DOHH2 (cell line): ENCODE measurements at regions not wholly inside any gene's neighbourhood (a gene's known extent, or its start where the extent isn't known, plus 50 kb on each side); places are given as distances from the start of the nearest gene placed in this dataset.

Experiments used
- H3F3A ChIP-seq: fragments of 200-600 bp; sonication (generic), shearing (Covaris generic); 2 replicates; pipeline ENCODE4 v1.6.0; 2016; ENCODE audit warnings: antibody characterized with exemption, mild to moderate bottlenecking; ENCODE audit not compliant: control insufficient read depth, insufficient read depth
- H3K27ac ChIP-seq: fragments of 200-600 bp; sonication (generic); 2 replicates; pipeline ENCODE4 v1.5.1; 2014; ENCODE audit warnings: low read depth, mild to moderate bottlenecking, low read length, moderate library complexity
- H3K27me3 ChIP-seq: fragments of 200-600 bp; sonication (generic); 2 replicates; pipeline ENCODE4 v1.6.1; 2014; ENCODE audit warnings: mild to moderate bottlenecking, low read length, mixed read lengths; ENCODE audit not compliant: control insufficient read depth
- H3K36me3 ChIP-seq: fragments of 200-600 bp; sonication (generic); 2 replicates; pipeline ENCODE4 v1.6.1; 2014; ENCODE audit warnings: mild to moderate bottlenecking, low read length, moderate library complexity, mixed read lengths; ENCODE audit not compliant: control insufficient read depth
- H3K4me1 ChIP-seq: fragments of 200-600 bp; sonication (generic); 2 replicates; pipeline ENCODE4 v1.6.1; 2014; ENCODE audit warnings: mild to moderate bottlenecking, low read length, mixed read lengths; ENCODE audit not compliant: control insufficient read depth
- H3K4me2 ChIP-seq: fragments of 200-600 bp; sonication (generic); 2 replicates; pipeline ENCODE4 v1.6.0; 2014; ENCODE audit warnings: mild to moderate bottlenecking, low read length, moderate library complexity
- H3K4me3 ChIP-seq: fragments of 200-600 bp; sonication (generic); 2 replicates; pipeline ENCODE4 v1.5.1; 2014; ENCODE audit warnings: mild to moderate bottlenecking, low read length, mixed read lengths
- H3K79me2 ChIP-seq: fragments of 200-600 bp; sonication (generic); 2 replicates; pipeline ENCODE4 v1.6.1; 2014; ENCODE audit warnings: mild to moderate bottlenecking, low read length, mixed read lengths; ENCODE audit not compliant: control insufficient read depth
- H3K9me2 ChIP-seq: fragments of 200-600 bp; sonication (generic); replicated peaks from 2 replicates; pipeline ENCODE4 v1.6.1; 2014; ENCODE audit warnings: mild to moderate bottlenecking, low read length, mixed read lengths; ENCODE audit not compliant: control insufficient read depth
- H3K9me3 ChIP-seq: fragments of 200-600 bp; sonication (generic); 2 replicates; pipeline ENCODE4 v1.6.1; 2014; ENCODE audit warnings: antibody characterized with exemption, low read length, mixed read lengths; ENCODE audit not compliant: control insufficient read depth, insufficient read depth
- H4K20me1 ChIP-seq: fragments of 200-600 bp; sonication (generic); 2 replicates; pipeline ENCODE4 v1.6.0; 2014; ENCODE audit warnings: low read depth, mild to moderate bottlenecking, antibody characterized with exemption, low read length, moderate library complexity; ENCODE audit not compliant: control insufficient read depth, insufficient read depth
- CTCF ChIP-seq: fragments of 200-600 bp; sonication (generic); IDR thresholded peaks from one replicate; pipeline ENCODE4 v1.5.1; 2014; ENCODE audit warnings: antibody characterized with exemption, mild to moderate bottlenecking, low read depth, low read length; ENCODE audit not compliant: poor library complexity, severe bottlenecking
- EZH2phosphoT487 ChIP-seq: fragments of 200-600 bp; sonication (generic); IDR thresholded peaks from 2 replicates; pipeline ENCODE4 v1.6.1; 2017; ENCODE audit warnings: borderline replicate concordance, mild to moderate bottlenecking, antibody characterized with exemption, low read length, moderate library complexity, mixed read lengths

- no peaks in the 10 kb centered on the region for H3K27me3 ChIP-seq
- TF ChIP-seq CTCF (no peak), EZH2phosphoT487 (no peak)
- H3K4me3 ChIP-seq, result no peak overlapping the region
- H3K79me2 ChIP-seq, result no peaks in the 10 kb centered on the region
- H3K36me3 ChIP-seq, result no peaks in the 10 kb centered on the region
- peaks cover 4% of the 10 kb centered on the region; the same call in 1 of the 2 replicates for H3F3A ChIP-seq
- H3K9me2 ChIP-seq, result no peaks in the 10 kb centered on the region
- no peaks in the 10 kb centered on the region for H3K9me3 ChIP-seq
- H4K20me1 ChIP-seq, result no peaks in the 10 kb centered on the region
- no peak overlapping the region for H3K4me2 ChIP-seq
- no peak overlapping the region for H3K27ac ChIP-seq
- H3K4me1 ChIP-seq, result peaks cover 25% of the 10 kb centered on the region
These were observed 65.2 kb upstream of the TMPRSS15 start for GRCh38 chr21:18468790-18469189.

GRCh38 chr21:18476639-18477038 lies 73.1 kb upstream of the TMPRSS15 start:
- Histone ChIP-seq H3K79me2 (no peaks in the 10 kb centered on the region), H3K9me2 (no peaks in the 10 kb centered on the region), H3F3A (no peaks in the 10 kb centered on the region), H3K27me3 (no peaks in the 10 kb centered on the region), H3K4me2 (no peak overlapping the region), H3K36me3 (no peaks in the 10 kb centered on the region), H4K20me1 (no peaks in the 10 kb centered on the region), H3K4me3 (no peak overlapping the region), H3K4me1 (no peaks in the 10 kb centered on the region), H3K9me3 (no peaks in the 10 kb centered on the region; the same call in 1 of the 2 replicates), H3K27ac (no peak overlapping the region)
- TF ChIP-seq EZH2phosphoT487 (no peak), CTCF (no peak)

- no peaks in the 10 kb centered on the region for H3K9me2 ChIP-seq
- no peaks in the 10 kb centered on the region; the same call in 1 of the 2 replicates for H3K9me3 ChIP-seq
- H3K36me3 ChIP-seq, result no peaks in the 10 kb centered on the region
- no peaks in the 10 kb centered on the region for H3K27me3 ChIP-seq
- H4K20me1 ChIP-seq, result no peaks in the 10 kb centered on the region
- H3K4me2 ChIP-seq, result no peak overlapping the region
- no peak overlapping the region for H3K4me3 ChIP-seq
- H3K27ac ChIP-seq, result no peak overlapping the region
- H3K79me2 ChIP-seq, result no peaks in the 10 kb centered on the region
- TF ChIP-seq EZH2phosphoT487, result no peak
- H3K4me1 ChIP-seq, result no peaks in the 10 kb centered on the region
- no peaks in the 10 kb centered on the region for H3F3A ChIP-seq
These were observed 73.5 kb upstream of the TMPRSS15 start for GRCh38 chr21:18477043-18477442.

- H3F3A ChIP-seq, result no peaks in the 10 kb centered on the region
- H3K9me3 ChIP-seq, result no peaks in the 10 kb centered on the region; the same call in 1 of the 2 replicates
- no peaks in the 10 kb centered on the region for H3K9me2 ChIP-seq
- H3K79me2 ChIP-seq, result no peaks in the 10 kb centered on the region
- H3K4me1 ChIP-seq, result no peaks in the 10 kb centered on the region
- no peaks in the 10 kb centered on the region for H4K20me1 ChIP-seq
- H3K27ac ChIP-seq, result no peak overlapping the region
- no peaks in the 10 kb centered on the region for H3K27me3 ChIP-seq
- no peaks in the 10 kb centered on the region for H3K36me3 ChIP-seq
- H3K4me2 ChIP-seq, result no peak overlapping the region
- no peak overlapping the region for H3K4me3 ChIP-seq
- TF ChIP-seq EZH2phosphoT487 (no peak), CTCF (no peak)
These were observed 74.9 kb upstream of the TMPRSS15 start for GRCh38 chr21:18478513-18478912.
